ENCODE measurements at regions not wholly inside any gene's neighbourhood (a gene's known extent, or its start where the extent isn't known, plus 50 kb on each side); places are given as distances from the start of the nearest gene placed in this dataset.

DNA sequence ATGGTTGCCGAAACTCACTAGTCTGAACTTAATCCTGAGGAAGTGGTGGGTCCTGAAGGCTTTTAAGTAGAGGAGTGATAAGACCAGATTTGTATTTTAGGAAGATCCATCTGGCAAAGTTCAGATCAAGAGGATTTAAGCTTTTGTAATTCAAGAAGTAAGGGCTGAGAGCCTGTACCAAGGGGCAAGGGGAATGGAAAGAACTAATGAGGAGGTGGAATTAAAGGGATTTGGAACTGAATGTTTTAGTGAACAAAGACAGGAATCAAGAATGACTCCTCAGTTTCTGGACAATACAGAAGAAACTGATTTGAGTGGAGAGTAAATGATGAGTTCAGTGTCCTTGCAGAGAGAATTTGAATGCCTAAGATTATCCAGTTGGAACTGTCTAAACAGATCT lies 249.0 kb downstream of the C7orf25 start:
- Histone ChIP-seq H3K4me1 (no peaks in the 10 kb centered on the region), H3K4me3 (no peak overlapping the region), H3K27me3 (no peaks in the 10 kb centered on the region), H3K27ac (no peak overlapping the region), H3K36me3 (no peaks in the 10 kb centered on the region), H3K9me3 (peaks cover 0 to 14% (median 0%) of the 10 kb centered on the region in 3 donors)
- WGBS, 2 donors (ENCODE audit: low coverage in 1 of 2), result 100% methylated on average over 1 of the region's 1 CpG
- ATAC-seq, result no peak
- no peak for TF ChIP-seq EP300 (IDR thresholded peaks at IDR 0.05)
- TF ChIP-seq, protein P1, sequence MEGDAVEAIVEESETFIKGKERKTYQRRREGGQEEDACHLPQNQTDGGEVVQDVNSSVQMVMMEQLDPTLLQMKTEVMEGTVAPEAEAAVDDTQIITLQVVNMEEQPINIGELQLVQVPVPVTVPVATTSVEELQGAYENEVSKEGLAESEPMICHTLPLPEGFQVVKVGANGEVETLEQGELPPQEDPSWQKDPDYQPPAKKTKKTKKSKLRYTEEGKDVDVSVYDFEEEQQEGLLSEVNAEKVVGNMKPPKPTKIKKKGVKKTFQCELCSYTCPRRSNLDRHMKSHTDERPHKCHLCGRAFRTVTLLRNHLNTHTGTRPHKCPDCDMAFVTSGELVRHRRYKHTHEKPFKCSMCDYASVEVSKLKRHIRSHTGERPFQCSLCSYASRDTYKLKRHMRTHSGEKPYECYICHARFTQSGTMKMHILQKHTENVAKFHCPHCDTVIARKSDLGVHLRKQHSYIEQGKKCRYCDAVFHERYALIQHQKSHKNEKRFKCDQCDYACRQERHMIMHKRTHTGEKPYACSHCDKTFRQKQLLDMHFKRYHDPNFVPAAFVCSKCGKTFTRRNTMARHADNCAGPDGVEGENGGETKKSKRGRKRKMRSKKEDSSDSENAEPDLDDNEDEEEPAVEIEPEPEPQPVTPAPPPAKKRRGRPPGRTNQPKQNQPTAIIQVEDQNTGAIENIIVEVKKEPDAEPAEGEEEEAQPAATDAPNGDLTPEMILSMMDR (IDR thresholded peaks at IDR 0.05), result no peak
- TF ChIP-seq POLR2A (IDR thresholded peaks at IDR 0.05), result no peak
- no peak for TF ChIP-seq POLR2AphosphoS5 (IDR thresholded peaks at IDR 0.05)

DNA sequence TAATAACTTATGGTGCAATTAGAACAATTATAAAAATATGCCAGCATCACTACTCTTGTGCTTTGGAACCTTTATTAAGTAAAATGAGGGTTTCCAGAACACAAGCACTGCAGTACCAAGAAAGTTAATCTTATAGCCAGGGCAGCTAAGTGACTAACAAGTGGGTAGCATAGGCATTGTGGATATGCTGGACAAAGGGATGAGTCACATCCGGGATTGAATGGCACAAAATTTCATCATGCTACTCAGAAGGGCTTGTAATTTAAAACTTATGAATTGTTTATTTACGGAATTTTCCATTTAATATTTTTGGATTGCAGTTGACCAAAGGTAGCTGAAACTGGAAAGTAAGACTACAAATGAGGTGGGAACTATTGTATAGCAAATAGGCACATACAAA lies 250.6 kb downstream of the C7orf25 start:
- 82 to 87% methylated on average over 2 of the region's 2 CpGs for WGBS, 2 donors (ENCODE audit: low coverage in 1 of 2)
- no peaks in the 10 kb centered on the region for H3K27me3 ChIP-seq
- no peaks in the 10 kb centered on the region for H3K4me1 ChIP-seq
- no peak overlapping the region for H3K27ac ChIP-seq
- H3K9me3 ChIP-seq, result peaks cover 0 to under 1% (median 0%) of the 10 kb centered on the region in 3 donors
- no peak overlapping the region for H3K4me3 ChIP-seq
- no peak for ATAC-seq
- TF ChIP-seq, protein P1 (IDR thresholded peaks at IDR 0.05), result no peak
- TF ChIP-seq EP300 (IDR thresholded peaks at IDR 0.05) (no peak), POLR2AphosphoS5 (IDR thresholded peaks at IDR 0.05) (no peak), POLR2A (IDR thresholded peaks at IDR 0.05) (no peak)
- H3K36me3 ChIP-seq, result no peaks in the 10 kb centered on the region

DNA sequence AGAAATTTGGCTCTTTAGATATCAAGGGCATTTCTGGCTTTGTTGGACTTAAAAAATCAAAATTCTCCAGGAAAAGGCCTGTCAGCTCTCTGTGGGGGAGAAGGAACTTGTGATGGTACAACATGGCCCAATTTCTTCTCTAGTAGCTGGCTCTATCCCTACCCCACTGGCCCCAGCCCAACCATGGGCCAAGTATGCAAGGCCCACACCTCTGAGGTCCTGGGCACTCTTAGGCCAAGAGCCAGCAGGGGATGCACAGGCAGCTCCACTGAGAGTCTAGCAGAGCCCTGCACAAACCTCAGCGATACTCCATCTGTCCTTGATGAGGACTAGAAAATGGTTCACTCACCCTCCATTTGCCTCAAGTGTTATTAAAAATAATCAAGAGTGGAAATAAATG lies 261.2 kb downstream of the C7orf25 start:
- whole genome bisulfite sequencing, 2 donors (ENCODE audit: low coverage in 1 of 2), result no CpG with 5 or more reads among the region's 1 CpG
- ATAC-seq, result no peak

DNA sequence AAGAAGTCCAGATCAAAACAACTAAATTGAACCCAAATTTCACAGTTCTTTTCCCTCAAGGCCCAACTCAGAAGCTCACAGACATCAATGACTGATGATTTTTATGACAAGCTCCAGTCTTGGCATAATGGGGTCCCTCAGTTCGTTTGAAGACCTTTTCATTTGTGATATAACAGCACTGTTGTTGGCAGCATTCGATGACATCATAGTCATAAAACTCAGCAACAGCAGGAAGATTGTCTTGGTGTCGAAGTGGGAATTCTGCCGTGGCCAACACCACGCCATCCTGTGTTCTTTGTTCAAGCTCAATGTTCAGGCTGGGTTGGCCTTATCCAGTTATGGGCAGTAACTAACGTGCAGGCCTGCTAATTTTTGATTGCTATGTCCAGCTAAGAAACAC lies 261.7 kb downstream of the C7orf25 start:
- TF ChIP-seq POLR2A (IDR thresholded peaks at IDR 0.05) (no peak), POLR2AphosphoS5 (IDR thresholded peaks at IDR 0.05) (no peak), EP300 (IDR thresholded peaks at IDR 0.05) (no peak)
- TF ChIP-seq, protein P1 (IDR thresholded peaks at IDR 0.05), result no peak
- Histone ChIP-seq H3K27ac (no peak overlapping the region), H3K9me3 (peaks cover 0 to 1% (median 0%) of the 10 kb centered on the region in 3 donors), H3K4me3 (no peak overlapping the region), H3K27me3 (no peaks in the 10 kb centered on the region), H3K36me3 (no peaks in the 10 kb centered on the region), H3K4me1 (no peaks in the 10 kb centered on the region)
- ATAC-seq, result no peak
- 81 to 90% methylated on average over 5 to 6 of the region's 6 CpGs for WGBS, 2 donors (ENCODE audit: low coverage in 1 of 2)

More for the DNA sequence above, 261.2 kb downstream of the C7orf25 start:
- Histone ChIP-seq H3K4me3 (no peak overlapping the region), H3K27me3 (no peaks in the 10 kb centered on the region), H3K27ac (no peak overlapping the region), H3K36me3 (no peaks in the 10 kb centered on the region), H3K4me1 (no peaks in the 10 kb centered on the region), H3K9me3 (peaks cover 0 to 5% (median 0%) of the 10 kb centered on the region in 3 donors)
- TF ChIP-seq POLR2AphosphoS5 (IDR thresholded peaks at IDR 0.05) (no peak), POLR2A (IDR thresholded peaks at IDR 0.05) (no peak), EP300 (IDR thresholded peaks at IDR 0.05) (no peak)
- TF ChIP-seq, protein P1 (IDR thresholded peaks at IDR 0.05), result no peak

DNA sequence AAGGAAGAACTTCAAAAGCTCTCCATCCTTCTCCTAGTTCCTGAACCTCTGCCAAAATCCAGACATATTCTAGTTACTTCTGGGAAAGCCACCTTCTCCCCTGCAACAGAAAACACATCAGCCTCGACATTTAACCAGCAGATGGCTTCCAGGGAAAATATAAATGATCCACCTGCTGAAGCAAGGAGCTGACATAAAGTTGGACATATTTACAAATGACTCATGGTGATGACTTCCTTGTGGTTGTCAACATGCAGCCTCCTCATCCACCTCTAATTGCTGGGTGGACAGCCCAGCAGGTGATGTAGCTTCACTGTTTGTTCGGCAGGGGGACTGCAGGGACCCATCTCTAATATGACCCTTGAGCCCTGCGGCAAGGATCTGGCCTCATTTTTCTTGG lies 266.0 kb downstream of the C7orf25 start:
- TF ChIP-seq EP300 (IDR thresholded peaks at IDR 0.05), result no peak
- TF ChIP-seq, protein P1 (IDR thresholded peaks at IDR 0.05), result no peak
- no peak for TF ChIP-seq POLR2A (IDR thresholded peaks at IDR 0.05)
- TF ChIP-seq POLR2AphosphoS5 (IDR thresholded peaks at IDR 0.05), result peak; percentile 60

More for the DNA sequence above, 266.0 kb downstream of the C7orf25 start:
- H3K9me3 ChIP-seq, result no peaks in the 10 kb centered on the region
- no peaks in the 10 kb centered on the region for H3K36me3 ChIP-seq
- H3K27ac ChIP-seq, result no peak overlapping the region
- no peaks in the 10 kb centered on the region for H3K4me1 ChIP-seq
- ATAC-seq, result peak; percentile 54
- WGBS, 2 donors (ENCODE audit: low coverage in 1 of 2), result 0 to 38% methylated on average over 1 to 2 of the region's 3 CpGs
- no peaks in the 10 kb centered on the region for H3K27me3 ChIP-seq
- no peak overlapping the region for H3K4me3 ChIP-seq

Measured in gastroesophageal sphincter (tissue), 4 donors.